ENCODE measurements at regions not wholly inside any gene's neighbourhood (a gene's known extent, or its start where the extent isn't known, plus 50 kb on each side); places are given as distances from the start of the nearest gene placed in this dataset.

GRCh38 chr6:166052837-166053236 lies 114.8 kb downstream of the TBXT start:
- TF ChIP-seq EZH2 (optimal IDR thresholded peaks at IDR 0.05; ENCODE audit: low read depth, low read length) (no peak), CTCF (IDR thresholded peaks at IDR 0.05; ENCODE audit: low read length) (no peak), EZH2phosphoT487 (IDR thresholded peaks at IDR 0.05; ENCODE audit: low read length) (no peak)

All from MM.1S (cell line).